ENCODE measurements at regions not wholly inside any gene's neighbourhood (a gene's known extent, or its start where the extent isn't known, plus 50 kb on each side); places are given as distances from the start of the nearest gene placed in this dataset.
A peak's percentile ranks its signal among the peaks of the same experiment; 100 is the strongest.

DNA sequence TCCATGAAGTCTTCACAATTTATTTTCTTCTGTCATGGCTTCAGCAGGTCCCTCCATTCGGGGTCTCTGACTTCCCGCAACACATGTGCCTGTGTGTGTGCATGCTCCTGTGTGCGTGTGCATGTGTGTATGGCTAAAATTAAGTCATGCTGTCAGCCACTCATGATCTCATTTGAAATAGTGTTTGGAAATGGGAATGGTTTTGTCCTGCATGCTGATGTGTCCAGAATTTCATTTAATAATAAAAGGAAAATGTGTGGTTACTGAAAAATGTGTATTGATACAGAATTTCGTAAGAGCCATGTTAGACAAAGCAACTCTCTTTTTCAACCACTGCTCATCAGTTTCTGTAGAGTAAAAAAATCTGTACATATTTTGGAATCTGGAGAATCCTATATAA, 123.8 kb upstream of the PRDX6 start:
- Mint-ChIP-seq H3K4me1 (ENCODE audit: insufficient read depth, unreplicated experiment) (peaks cover 10% of the 10 kb centered on the region), H3K36me3 (ENCODE audit: insufficient read depth, unreplicated experiment) (no peaks in the 10 kb centered on the region), H3K27me3 (ENCODE audit: insufficient read depth, unreplicated experiment) (no peaks in the 10 kb centered on the region), H3K4me3 (ENCODE audit: unreplicated experiment) (no peak overlapping the region), H3K27ac (ENCODE audit: low read depth, unreplicated experiment) (no peak overlapping the region), H3K9me3 (ENCODE audit: unreplicated experiment) (peaks cover 32% of the 10 kb centered on the region)
- BruUV-seq (replicated peaks), result no TSS peak
- no peak for DNase-seq (ENCODE audit: unreplicated experiment)
- intact Hi-C loops (cut with micrococcal nuclease), result no loop called here
- ChIA-PET CTCF (no interaction called here), POLR2A (interaction anchor here (0.7 to 0.8 kb wide), 2 partner anchors 40 to 116 kb away, joined by 3 to 4 read pairs; no protein-coding TSS in a partner anchor)
- TF ChIP-seq, protein P1, sequence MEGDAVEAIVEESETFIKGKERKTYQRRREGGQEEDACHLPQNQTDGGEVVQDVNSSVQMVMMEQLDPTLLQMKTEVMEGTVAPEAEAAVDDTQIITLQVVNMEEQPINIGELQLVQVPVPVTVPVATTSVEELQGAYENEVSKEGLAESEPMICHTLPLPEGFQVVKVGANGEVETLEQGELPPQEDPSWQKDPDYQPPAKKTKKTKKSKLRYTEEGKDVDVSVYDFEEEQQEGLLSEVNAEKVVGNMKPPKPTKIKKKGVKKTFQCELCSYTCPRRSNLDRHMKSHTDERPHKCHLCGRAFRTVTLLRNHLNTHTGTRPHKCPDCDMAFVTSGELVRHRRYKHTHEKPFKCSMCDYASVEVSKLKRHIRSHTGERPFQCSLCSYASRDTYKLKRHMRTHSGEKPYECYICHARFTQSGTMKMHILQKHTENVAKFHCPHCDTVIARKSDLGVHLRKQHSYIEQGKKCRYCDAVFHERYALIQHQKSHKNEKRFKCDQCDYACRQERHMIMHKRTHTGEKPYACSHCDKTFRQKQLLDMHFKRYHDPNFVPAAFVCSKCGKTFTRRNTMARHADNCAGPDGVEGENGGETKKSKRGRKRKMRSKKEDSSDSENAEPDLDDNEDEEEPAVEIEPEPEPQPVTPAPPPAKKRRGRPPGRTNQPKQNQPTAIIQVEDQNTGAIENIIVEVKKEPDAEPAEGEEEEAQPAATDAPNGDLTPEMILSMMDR (IDR thresholded peaks at IDR 0.05; ENCODE audit: unreplicated experiment), result no peak

DNA sequence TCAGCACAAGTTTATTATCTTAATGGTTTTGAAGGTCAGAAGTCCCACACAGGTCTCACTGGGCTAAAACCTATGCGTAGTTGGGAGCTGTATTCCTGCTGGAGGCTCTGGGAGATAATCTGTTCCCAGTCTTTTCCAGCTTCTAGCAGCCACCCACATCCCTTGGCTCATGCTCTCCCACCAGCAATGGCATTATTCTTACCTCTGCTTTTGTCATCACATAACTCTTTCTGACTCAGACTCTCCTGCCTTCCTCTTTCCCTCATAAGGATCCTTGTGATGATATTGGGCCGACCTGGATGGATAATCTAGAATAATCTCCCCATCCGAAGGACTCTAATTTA, 122.2 kb upstream of the PRDX6 start:
- no peak for DNase-seq (ENCODE audit: unreplicated experiment)
- Mint-ChIP-seq H3K27me3 (ENCODE audit: insufficient read depth, unreplicated experiment) (no peaks in the 10 kb centered on the region), H3K9me3 (ENCODE audit: unreplicated experiment) (peaks cover 32% of the 10 kb centered on the region), H3K27ac (ENCODE audit: low read depth, unreplicated experiment) (no peak overlapping the region), H3K36me3 (ENCODE audit: insufficient read depth, unreplicated experiment) (no peaks in the 10 kb centered on the region), H3K4me1 (ENCODE audit: insufficient read depth, unreplicated experiment) (peaks cover 10% of the 10 kb centered on the region), H3K4me3 (ENCODE audit: unreplicated experiment) (no peak overlapping the region)
- intact Hi-C loops (cut with micrococcal nuclease), result no loop called here
- TF ChIP-seq, protein P1 (IDR thresholded peaks at IDR 0.05; ENCODE audit: unreplicated experiment), result no peak
- CTCF ChIA-PET, result interaction anchor here (0.6 kb wide), 1 partner anchor 574 kb away, joined by 8 read pairs; no protein-coding TSS in a partner anchor
- BruUV-seq (replicated peaks), result no TSS peak
- POLR2A ChIA-PET, result interaction anchor here (0.7 kb wide), 1 partner anchor 381 kb away, joined by 3 read pairs; no protein-coding TSS in a partner anchor

DNA sequence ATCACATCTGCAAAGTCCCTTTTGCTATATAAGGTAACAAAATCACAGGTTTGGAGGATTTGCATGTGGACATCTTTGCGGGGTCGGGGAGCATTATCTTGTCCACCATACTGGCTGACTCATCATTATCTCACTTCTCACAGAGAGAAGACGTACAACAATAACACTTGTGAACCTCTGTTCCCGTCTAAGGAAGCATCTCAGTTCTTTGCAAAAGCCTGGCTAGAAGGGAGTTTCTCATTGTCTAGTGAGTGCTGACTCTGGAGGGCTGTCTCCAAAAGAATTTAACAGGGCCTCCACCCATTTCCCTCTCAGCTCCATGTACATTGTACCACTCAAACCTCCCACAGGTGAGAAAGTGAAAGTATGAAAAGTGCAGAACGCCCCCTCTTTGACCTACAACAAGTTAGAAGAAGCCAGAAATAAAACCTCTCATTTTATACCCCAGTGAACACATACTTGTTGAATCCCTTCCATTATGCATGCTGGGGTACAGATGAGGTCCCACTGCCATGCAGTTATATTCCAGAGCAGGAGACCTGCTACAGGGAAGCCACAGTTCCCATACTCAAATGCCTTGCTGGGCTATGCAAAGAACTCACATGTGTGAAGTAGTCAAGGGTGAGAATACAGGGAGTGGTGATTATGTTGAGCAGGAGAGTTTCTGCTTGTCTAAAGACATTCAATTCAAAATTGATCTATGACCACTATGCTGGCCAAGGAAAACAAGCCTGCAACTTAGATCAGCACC, 121.7 kb upstream of the PRDX6 start:
- BruUV-seq (replicated peaks), result no TSS peak

DNA sequence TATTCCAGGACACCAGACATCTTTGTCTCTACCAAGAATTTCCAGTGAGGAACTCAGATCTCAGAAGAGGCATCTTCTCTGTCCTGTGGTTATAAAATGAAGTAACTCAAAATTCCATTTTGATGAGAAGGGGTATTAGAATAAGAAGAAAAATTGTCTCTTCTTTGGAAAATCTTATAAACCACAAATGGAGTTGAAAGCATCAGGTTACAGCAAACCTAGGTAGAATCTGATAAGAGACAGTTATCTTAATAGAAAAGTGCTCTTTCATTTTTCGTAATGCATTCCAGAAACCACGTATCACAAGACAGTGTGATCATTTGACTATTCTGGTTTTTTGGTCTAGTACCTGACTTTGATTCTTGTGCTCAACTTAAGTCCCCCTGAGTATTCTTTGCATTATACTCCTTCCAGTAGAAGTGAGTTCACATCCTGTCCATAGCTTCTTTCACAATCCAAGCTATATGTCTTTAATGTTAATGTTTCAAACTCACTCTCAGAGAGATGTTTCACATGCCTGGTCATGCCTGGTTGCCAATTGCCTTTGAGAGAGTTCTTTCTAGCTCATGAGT, 120.9 kb upstream of the PRDX6 start:
- H3K36me3 Mint-ChIP-seq (ENCODE audit: insufficient read depth, unreplicated experiment), result no peaks in the 10 kb centered on the region
- intact Hi-C loops (cut with micrococcal nuclease), result no loop called here
- peaks cover 26% of the 10 kb centered on the region for H3K9me3 Mint-ChIP-seq (ENCODE audit: unreplicated experiment)
- ChIA-PET POLR2A (interaction anchor here (0.7 to 1.1 kb wide), 2 partner anchors 33 to 603 kb away, joined by 3 to 4 read pairs; no protein-coding TSS in a partner anchor), CTCF (interaction anchor here (0.6 to 1.4 kb wide), 5 partner anchors 8 to 1673 kb away, joined by 3 to 5 read pairs (median 4); no protein-coding TSS in a partner anchor)
- no peaks in the 10 kb centered on the region for H3K27me3 Mint-ChIP-seq (ENCODE audit: insufficient read depth, unreplicated experiment)
- H3K27ac Mint-ChIP-seq (ENCODE audit: low read depth, unreplicated experiment), result peak overlapping the region; percentile 16
- DNase-seq (ENCODE audit: unreplicated experiment), result no peak
- BruUV-seq (replicated peaks), result no TSS peak
- peaks cover 10% of the 10 kb centered on the region for H3K4me1 Mint-ChIP-seq (ENCODE audit: insufficient read depth, unreplicated experiment)
- TF ChIP-seq, protein P1 (IDR thresholded peaks at IDR 0.05; ENCODE audit: unreplicated experiment), result no peak
- H3K4me3 Mint-ChIP-seq (ENCODE audit: unreplicated experiment), result no peak overlapping the region

More for the DNA sequence above, 121.7 kb upstream of the PRDX6 start:
- intact Hi-C loops (cut with micrococcal nuclease), result no loop called here
- Mint-ChIP-seq H3K36me3 (ENCODE audit: insufficient read depth, unreplicated experiment) (no peaks in the 10 kb centered on the region), H3K27ac (ENCODE audit: low read depth, unreplicated experiment) (no peak overlapping the region), H3K4me3 (ENCODE audit: unreplicated experiment) (no peak overlapping the region), H3K9me3 (ENCODE audit: unreplicated experiment) (peaks cover 32% of the 10 kb centered on the region), H3K27me3 (ENCODE audit: insufficient read depth, unreplicated experiment) (no peaks in the 10 kb centered on the region), H3K4me1 (ENCODE audit: insufficient read depth, unreplicated experiment) (peaks cover 10% of the 10 kb centered on the region)
- TF ChIP-seq, protein P1 (IDR thresholded peaks at IDR 0.05; ENCODE audit: unreplicated experiment), result no peak
- DNase-seq (ENCODE audit: unreplicated experiment), result no peak
- POLR2A ChIA-PET, result interaction anchor here (0.7 kb wide), 1 partner anchor 382 kb away, joined by 3 read pairs; no protein-coding TSS in a partner anchor
- CTCF ChIA-PET, result no interaction called here

Measured in MCF 10A (cell line).